IMR-90 (cell line): ENCODE measurements at regions not wholly inside any gene's neighbourhood (a gene's known extent, or its start where the extent isn't known, plus 50 kb on each side); places are given as distances from the start of the nearest gene placed in this dataset.
A peak's percentile ranks its signal among the peaks of the same experiment; 100 is the strongest.

ENCODE experiments used
- ATAC-seq: fragments of 200-7000 bp; cut with Tn5 transposase; 2 replicates; pipeline ENCODE4 v1.9.1; 2020; ENCODE audit warnings: low read depth, mild to moderate bottlenecking, moderate library complexity
- BruUV-seq: library from RNA; stranded (reverse); fragments of 400-500 nt; replicated peaks from 2 replicates; lab custom pipeline; 2021; lab: Mats Ljungman, UMichigan
- CTCF ChIA-PET: fragments of 300-600 bp; formaldehyde crosslinking; extraction: SDS; loops from one replicate; lab custom pipeline; 2021; ENCODE audit warnings: antibody characterized with exemption; lab: Yijun Ruan, JAX
- POLR2A ChIA-PET: fragments of 300-600 bp; sonication (Branson Sonifier 250); formaldehyde crosslinking; loops from one replicate; lab custom pipeline; 2022; ENCODE audit warnings: antibody characterized with exemption; ENCODE audit not compliant: unreplicated experiment; lab: Charles Lee
- DNase-seq: peaks from one replicate; pipeline ENCODE4 v3.0.0; 2013
- H2AFZ ChIP-seq: replicated peaks from 2 replicates; pipeline ENCODE3; 2013; ENCODE audit warnings: low read length, mild to moderate bottlenecking; ENCODE audit not compliant: poor library complexity
- H2AK5ac ChIP-seq: 2 replicates; pipeline ENCODE4 v1.6.1; 2013; ENCODE audit warnings: low read depth, low read length, inconsistent platforms
- H2AK9ac ChIP-seq: replicated peaks from 2 replicates; pipeline ENCODE3; 2013; ENCODE audit warnings: mild to moderate bottlenecking, low read depth, low read length, moderate library complexity; ENCODE audit not compliant: poor library complexity
- H2BK120ac ChIP-seq: 2 replicates; pipeline ENCODE4 v1.6.1; 2013; ENCODE audit warnings: low read depth, low read length, inconsistent platforms
- H2BK15ac ChIP-seq: 3 replicates; pipeline ENCODE4 v1.6.1; 2013; ENCODE audit warnings: low read depth, low read length, inconsistent platforms
- H2BK20ac ChIP-seq: 2 replicates; pipeline ENCODE4 v1.6.1; 2013; ENCODE audit warnings: low read depth, mild to moderate bottlenecking, inconsistent platforms, low read length, moderate library complexity
- H2BK5ac ChIP-seq: 2 replicates; pipeline ENCODE4 v1.6.1; 2013; ENCODE audit warnings: mild to moderate bottlenecking, low read depth, low read length, inconsistent platforms; ENCODE audit not compliant: poor library complexity, severe bottlenecking
- H3K14ac ChIP-seq: replicated peaks from 2 replicates; pipeline ENCODE4 v1.6.1; 2013; ENCODE audit warnings: low read depth, low read length, inconsistent platforms
- H3K18ac ChIP-seq: 2 replicates; pipeline ENCODE4 v1.6.1; 2013; ENCODE audit warnings: low read depth, low read length, control low read depth
- H3K23ac ChIP-seq: 2 replicates; pipeline ENCODE4 v1.6.1; 2013; ENCODE audit warnings: low read depth, low read length, inconsistent platforms
- H3K27ac ChIP-seq: 2 replicates; pipeline ENCODE4 v1.5.1; 2013; ENCODE audit warnings: mild to moderate bottlenecking, control low read depth, low read length; ENCODE audit not compliant: insufficient read depth
- H3K27me3 ChIP-seq: 2 replicates; pipeline ENCODE4 v1.6.1; 2013; ENCODE audit warnings: low read length; ENCODE audit not compliant: control insufficient read depth, insufficient read depth
- H3K36me3 ChIP-seq: 2 replicates; pipeline ENCODE4 v1.6.1; 2013; ENCODE audit warnings: low read length, mixed read lengths; ENCODE audit not compliant: control insufficient read depth, insufficient read depth
- H3K4ac ChIP-seq: 2 replicates; pipeline ENCODE4 v1.6.1; 2013; ENCODE audit warnings: low read depth, low read length, inconsistent platforms
- H3K4me1 ChIP-seq: 2 replicates; pipeline ENCODE4 v1.6.1; 2013; ENCODE audit warnings: low read length, mixed read lengths; ENCODE audit not compliant: control insufficient read depth, insufficient read depth
- H3K4me2 ChIP-seq: 2 replicates; pipeline ENCODE4 v1.6.1; 2013; ENCODE audit warnings: low read depth, mild to moderate bottlenecking, control low read depth, low read length, moderate library complexity
- H3K4me3 ChIP-seq: 2 replicates; pipeline ENCODE4 v1.5.1; 2013; ENCODE audit warnings: low read depth, mild to moderate bottlenecking, control low read depth, low read length, moderate library complexity; ENCODE audit not compliant: insufficient read depth
- H3K56ac ChIP-seq: 2 replicates; pipeline ENCODE4 v1.6.1; 2013; ENCODE audit warnings: low read length, inconsistent platforms; ENCODE audit not compliant: insufficient read depth; ENCODE audit errors: extremely low read depth
- H3K79me1 ChIP-seq, 2 experiments: 2 replicates each; pipeline ENCODE4 v1.6.1; 2013; ENCODE audit warnings: low read length in 2 of 2, inconsistent platforms in 1 of 2, low read depth in 1 of 2
- H3K9ac ChIP-seq: 2 replicates; pipeline ENCODE4 v1.6.1; 2013; ENCODE audit warnings: low read depth, low read length, control low read depth
- H3K9me1 ChIP-seq: 2 replicates; pipeline ENCODE4 v1.6.1; 2013; ENCODE audit warnings: low read length, inconsistent platforms; ENCODE audit not compliant: insufficient read depth
- H3K9me3 ChIP-seq: 2 replicates; pipeline ENCODE4 v1.6.1; 2013; ENCODE audit warnings: low read length; ENCODE audit not compliant: control insufficient read depth, insufficient read depth
- H4K20me1 ChIP-seq: 2 replicates; pipeline ENCODE4 v1.6.1; 2013; ENCODE audit warnings: low read length, inconsistent platforms; ENCODE audit not compliant: insufficient read depth
- H4K5ac ChIP-seq: 2 replicates; pipeline ENCODE4 v1.6.1; 2013; ENCODE audit warnings: mild to moderate bottlenecking, low read depth, low read length, control low read depth
- H4K8ac ChIP-seq, 2 experiments: 2 replicates each; pipeline ENCODE4 v1.6.1; 2013; ENCODE audit warnings: low read depth in 2 of 2, low read length in 2 of 2, control low read depth in 1 of 2, inconsistent platforms in 1 of 2
- H4K91ac ChIP-seq: 2 replicates; pipeline ENCODE4 v1.6.1; 2013; ENCODE audit warnings: low read depth, low read length, inconsistent platforms; ENCODE audit not compliant: insufficient read depth
- BHLHE40 ChIP-seq: fragments of 150-350 bp; IDR thresholded peaks from 2 replicates; pipeline ENCODE4 v1.6.1; 2016; ENCODE audit warnings: mild to moderate bottlenecking, low read depth, low read length
- CEBPB ChIP-seq: IDR thresholded peaks from 2 replicates; pipeline ENCODE4 v1.6.1; 2012; ENCODE audit warnings: low read depth, low read length, improper control_type of control experiment
- CHD1 ChIP-seq: IDR thresholded peaks from 2 replicates; pipeline ENCODE4 v1.6.1; 2012; ENCODE audit warnings: low read depth, low read length, improper control_type of control experiment
- CTCF ChIP-seq: conservative IDR thresholded peaks from 2 replicates; pipeline ENCODE4 v1.5.1; 2012; ENCODE audit warnings: mild to moderate bottlenecking, low read depth, low read length, improper control_type of control experiment
- ELK1 ChIP-seq: fragments of 150-350 bp; IDR thresholded peaks from 2 replicates; pipeline ENCODE4 v1.6.1; 2016; ENCODE audit warnings: low read depth, mild to moderate bottlenecking, low read length, moderate library complexity, borderline replicate concordance
- FOS ChIP-seq: fragments of 150-350 bp; IDR thresholded peaks from 2 replicates; pipeline ENCODE4 v1.6.1; 2016; ENCODE audit warnings: low read depth, low read length
- MAFK ChIP-seq: IDR thresholded peaks from 2 replicates; pipeline ENCODE4 v1.6.1; 2012; ENCODE audit warnings: low read depth, low read length, improper control_type of control experiment
- MAZ ChIP-seq: IDR thresholded peaks from 2 replicates; pipeline ENCODE4 v1.6.1; 2012; ENCODE audit warnings: low read depth, mild to moderate bottlenecking, low read length, improper control_type of control experiment, moderate library complexity, borderline replicate concordance
- MXI1 ChIP-seq: IDR thresholded peaks from 2 replicates; pipeline ENCODE4 v1.6.1; 2012; ENCODE audit warnings: low read depth, mild to moderate bottlenecking, low read length, moderate library complexity, borderline replicate concordance
- NFE2L2 ChIP-seq: fragments of 150-350 bp; IDR thresholded peaks from 2 replicates; pipeline ENCODE4 v1.6.1; 2016; ENCODE audit warnings: low read depth, mild to moderate bottlenecking, low read length
- POLR2A ChIP-seq: IDR thresholded peaks from 2 replicates; pipeline ENCODE4 v1.6.1; 2012; ENCODE audit warnings: mild to moderate bottlenecking, low read depth, low read length
- RAD21 ChIP-seq: IDR thresholded peaks from 2 replicates; pipeline ENCODE4 v1.6.1; 2012; ENCODE audit warnings: low read length, improper control_type of control experiment
- RCOR1 ChIP-seq: IDR thresholded peaks from 2 replicates; pipeline ENCODE4 v1.6.1; 2012; ENCODE audit warnings: mild to moderate bottlenecking, low read length, improper control_type of control experiment; ENCODE audit not compliant: insufficient replicate concordance
- RFX5 ChIP-seq: IDR thresholded peaks from 2 replicates; pipeline ENCODE4 v1.8.0; 2012; ENCODE audit warnings: low read depth, mild to moderate bottlenecking, low read length, moderate library complexity
- SMC3 ChIP-seq: fragments of 150-350 bp; IDR thresholded peaks from 2 replicates; pipeline ENCODE4 v1.6.1; 2016; ENCODE audit warnings: low read depth, mild to moderate bottlenecking, antibody characterized with exemption, low read length, moderate library complexity
- WGBS, 2 experiments: methylation state at CpG; one replicate each; pipeline versions ENCODE4 v1.1.5 to v1.1.7; 2013; ENCODE audit warnings: missing lambda C conversion rate in 2 of 2; ENCODE audit not compliant: insufficient read length in 1 of 2; ENCODE audit errors: extremely low coverage in 2 of 2; 5-methylcytosine and 5-hydroxymethylcytosine counted together
- dilution Hi-C: fragments of 300-500 bp; cut with HindIII; formaldehyde crosslinking; loops from one replicate; pipeline ENCODE4 v1.14.3; 2018; ENCODE audit warnings: low sequenced_read_pairs; ENCODE audit not compliant: unreplicated experiment
- in situ Hi-C: fragments of 300-500 bp; cut with MboI; formaldehyde crosslinking; loops from 3 replicates; pipeline ENCODE4 v1.14.3; 2019; ENCODE audit warnings: low sequenced_read_pairs, inconsistent platforms, mixed read lengths
- intact Hi-C: fragments of 100-400 bp; cut with micrococcal nuclease; formaldehyde crosslinking; loops from 2 replicates; pipeline ENCODE4 v1.10.0; 2022
- TF ChIP-seq, protein P1 (sequence below): fragments of 150-350 bp; IDR thresholded peaks from 2 replicates; pipeline ENCODE4 v1.6.1; 2017; ENCODE audit warnings: mild to moderate bottlenecking, antibody characterized with exemption, low read length, low read depth

- H4K91ac ChIP-seq: no peak overlapping the region
- ATAC-seq: peak; percentile 37; the same call in 1 of the 2 replicates
- no peak overlapping the region for H2BK5ac ChIP-seq
- TF ChIP-seq RFX5 (no peak), CHD1 (no peak), RCOR1 (no peak), SMC3 (no peak), RAD21 (no peak), ELK1 (no peak), MAFK (no peak), FOS (no peak), POLR2A (no peak), CEBPB (no peak), MAZ (no peak), CTCF (no peak), MXI1 (no peak), BHLHE40 (no peak), NFE2L2 (no peak)
- TF ChIP-seq, protein P1, sequence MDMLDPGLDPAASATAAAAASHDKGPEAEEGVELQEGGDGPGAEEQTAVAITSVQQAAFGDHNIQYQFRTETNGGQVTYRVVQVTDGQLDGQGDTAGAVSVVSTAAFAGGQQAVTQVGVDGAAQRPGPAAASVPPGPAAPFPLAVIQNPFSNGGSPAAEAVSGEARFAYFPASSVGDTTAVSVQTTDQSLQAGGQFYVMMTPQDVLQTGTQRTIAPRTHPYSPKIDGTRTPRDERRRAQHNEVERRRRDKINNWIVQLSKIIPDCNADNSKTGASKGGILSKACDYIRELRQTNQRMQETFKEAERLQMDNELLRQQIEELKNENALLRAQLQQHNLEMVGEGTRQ: no peak
- no peak overlapping the region; a peak in 2 of 4 replicates for H4K8ac ChIP-seq
- no peak overlapping the region for H3K56ac ChIP-seq
- H3K79me1 ChIP-seq: no peaks in the 10 kb centered on the region
- H4K20me1 ChIP-seq: no peaks in the 10 kb centered on the region
- H3K4me1 ChIP-seq: no peaks in the 10 kb centered on the region; the same call in 1 of the 2 replicates
- H3K4me2 ChIP-seq: no peak overlapping the region
- H2BK20ac ChIP-seq: no peak overlapping the region
- no peak overlapping the region for H2AK9ac ChIP-seq
- no peak overlapping the region for H2BK120ac ChIP-seq
- H3K36me3 ChIP-seq: no peaks in the 10 kb centered on the region
- H3K9ac ChIP-seq: no peak overlapping the region
- no peak overlapping the region for H3K4me3 ChIP-seq
- H3K18ac ChIP-seq: no peak overlapping the region
- peak; percentile 55 for DNase-seq
- no peak overlapping the region for H3K4ac ChIP-seq
- no peak overlapping the region for H3K23ac ChIP-seq
- H4K5ac ChIP-seq: no peak overlapping the region
- in situ Hi-C loops: no loop called here
- POLR2A ChIA-PET: no interaction called here
- H3K14ac ChIP-seq: no peak overlapping the region
- dilution Hi-C loops: no loop called here
- H3K27me3 ChIP-seq: no peaks in the 10 kb centered on the region
- BruUV-seq: no TSS peak
- intact Hi-C loops: no loop called here
- WGBS, 2 experiments: no CpG with 5 or more reads among the region's 1 CpG
- CTCF ChIA-PET: no interaction called here
- no peak overlapping the region for H2AK5ac ChIP-seq
- H2AFZ ChIP-seq: no peak overlapping the region
- H2BK15ac ChIP-seq: no peak overlapping the region; the same call in 2 of the 3 replicates
- H3K9me1 ChIP-seq: no peaks in the 10 kb centered on the region
- H3K9me3 ChIP-seq: no peaks in the 10 kb centered on the region
- H3K27ac ChIP-seq: no peak overlapping the region
Observed at GRCh38 chr4:176422001-176422400, 102.2 kb downstream of the SPCS3 start.
